ENCODE measurements at regions not wholly inside any gene's neighbourhood (a gene's known extent, or its start where the extent isn't known, plus 50 kb on each side); places are given as distances from the start of the nearest gene placed in this dataset.

DNA sequence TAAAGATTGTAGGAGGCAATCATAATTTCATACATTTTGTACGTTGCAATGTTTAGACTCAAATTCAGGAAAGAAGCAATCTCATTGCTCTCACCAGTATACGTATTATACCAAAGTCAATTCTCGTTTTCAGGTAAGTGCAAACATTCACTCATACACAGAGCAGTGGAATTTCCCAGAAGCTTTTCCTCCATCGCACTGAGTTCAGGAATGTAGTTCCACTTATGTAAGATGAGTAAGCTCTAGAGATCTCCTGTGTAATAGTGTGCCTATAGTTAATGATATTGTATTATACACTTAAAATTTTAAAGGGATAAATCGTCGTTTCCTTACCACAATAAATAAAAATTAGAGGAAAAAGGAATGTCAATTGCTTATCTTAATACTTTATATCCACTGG lies 470.8 kb upstream of the KCND2 start:
- TF ChIP-seq CTCF (IDR thresholded peaks at IDR 0.05; ENCODE audit: poor library complexity, severe bottlenecking), result no peak
- no peak for TF ChIP-seq SMC3 (conservative IDR thresholded peaks at IDR 0.05; ENCODE audit: poor library complexity)
- no peak for TF ChIP-seq EZH2 (IDR thresholded peaks at IDR 0.05; ENCODE audit: borderline replicate concordance, insufficient read depth, low read length, poor library complexity, severe bottlenecking)

All from neural cell (in vitro differentiated cells).